GM19452 (cell line): ENCODE measurements at regions not wholly inside any gene's neighbourhood (a gene's known extent, or its start where the extent isn't known, plus 50 kb on each side); places are given as distances from the start of the nearest gene placed in this dataset.
"Not testable (repeated sequence)": the region's sequence is repeated elsewhere in the genome, so short reads cannot be mapped to it uniquely, and the experiment has no call there.

Source experiments
- ATAC-seq: cut with Tn5 transposase; IDR thresholded peaks from one replicate; pipeline ENCODE4 v1.9.1; 2021; ENCODE audit not compliant: unreplicated experiment

- no peak for ATAC-seq
Measured at GRCh38 chr1:182229921-182230491, 161.6 kb downstream of the GLUL start.

- ATAC-seq, result no peak
Measured at GRCh38 chr1:182229451-182229850, 162.1 kb downstream of the GLUL start.

GRCh38 chr1:182227864-182228547 lies 163.6 kb downstream of the GLUL start:
- ATAC-seq, result no peak

- no peak for ATAC-seq
Measured at GRCh38 chr1:182226618-182227017, 165.0 kb downstream of the GLUL start.

- not testable (repeated sequence) for ATAC-seq
Measured at GRCh38 chr1:182225755-182226154, 164.2 kb upstream of the ZNF648 start.

DNA sequence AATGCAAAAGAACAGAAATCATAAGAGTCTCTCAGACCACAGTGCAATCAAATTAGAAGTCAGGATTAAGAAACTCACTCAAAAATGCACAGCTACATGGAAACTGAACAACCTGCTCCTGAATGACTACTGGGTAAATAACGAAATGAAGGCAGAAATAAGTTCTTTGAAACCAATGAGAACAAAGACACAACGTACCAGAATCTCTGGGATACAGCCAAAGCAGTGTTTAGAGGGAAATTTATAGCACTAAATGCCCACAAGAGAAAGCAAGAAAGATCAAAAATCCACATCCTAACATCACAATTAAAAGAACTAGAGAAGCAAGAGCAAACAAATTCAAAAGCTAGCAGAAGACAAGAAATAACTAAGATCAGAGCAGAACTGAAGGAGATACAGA lies 160.5 kb upstream of the ZNF648 start:
- not testable (repeated sequence) for ATAC-seq

DNA sequence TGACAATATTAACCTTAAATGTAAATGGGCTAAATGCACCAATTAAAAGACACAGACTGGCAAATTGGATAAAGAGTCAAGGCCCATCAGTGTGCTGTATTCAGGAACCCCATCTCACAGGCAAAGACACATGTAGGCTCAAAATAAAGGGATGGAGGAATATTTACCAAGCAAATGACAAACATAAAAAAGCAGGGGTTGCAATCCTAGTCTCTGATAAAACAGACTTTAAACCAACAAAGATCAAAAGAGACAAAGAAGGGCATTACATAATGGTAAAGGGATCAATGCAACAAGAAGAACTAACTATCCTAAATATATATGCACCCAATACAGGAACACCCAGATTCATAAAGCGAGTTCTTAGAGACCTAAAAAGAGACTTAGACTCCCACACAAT lies 159.9 kb upstream of the ZNF648 start:
- ATAC-seq, result not testable (repeated sequence)

- ATAC-seq, result no peak
Measured at GRCh38 chr1:182217967-182218366, 156.5 kb upstream of the ZNF648 start.

DNA sequence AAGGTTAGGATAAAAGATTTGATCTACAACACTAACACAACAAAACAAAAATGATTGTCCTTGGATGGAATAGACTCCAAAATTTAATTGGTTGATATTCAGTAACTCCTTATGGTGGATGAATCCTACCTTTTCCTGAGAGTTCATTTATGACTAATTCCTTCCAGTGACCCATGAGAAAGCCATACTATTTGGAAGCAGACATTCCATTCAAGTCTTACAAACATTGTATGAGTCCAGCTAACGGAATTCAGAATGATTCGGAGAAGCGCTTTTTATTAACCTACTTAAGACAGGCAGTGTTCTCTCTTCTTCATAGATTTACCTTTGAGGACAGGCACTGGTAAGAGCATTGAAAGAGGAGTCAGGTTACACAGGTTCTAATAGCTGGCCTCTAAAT lies 155.6 kb upstream of the ZNF648 start:
- ATAC-seq, result no peak

- ATAC-seq, result no peak
Measured at GRCh38 chr1:182215764-182216163, 154.3 kb upstream of the ZNF648 start.

GRCh38 chr1:182213163-182213562 lies 151.7 kb upstream of the ZNF648 start:
- no peak for ATAC-seq

DNA sequence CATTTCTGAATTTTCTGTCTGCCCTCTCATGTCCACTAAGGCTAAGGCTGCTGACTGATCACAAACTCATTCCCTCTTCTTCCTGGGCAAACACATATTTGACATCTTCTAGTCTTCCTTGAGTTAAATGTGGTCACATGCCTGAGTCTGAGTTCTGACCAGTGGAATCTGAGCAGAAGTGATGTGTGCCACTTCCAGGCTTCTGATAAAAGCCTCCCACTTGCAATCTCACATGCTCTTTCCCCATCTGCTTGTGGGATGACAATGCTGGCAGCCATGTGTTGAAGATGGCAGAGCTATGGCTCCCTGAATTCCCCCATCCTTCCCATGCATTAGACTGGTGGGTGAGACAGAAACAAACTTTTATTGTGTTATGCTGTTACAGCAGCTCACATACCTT lies 149.9 kb upstream of the ZNF648 start:
- no peak for ATAC-seq

DNA sequence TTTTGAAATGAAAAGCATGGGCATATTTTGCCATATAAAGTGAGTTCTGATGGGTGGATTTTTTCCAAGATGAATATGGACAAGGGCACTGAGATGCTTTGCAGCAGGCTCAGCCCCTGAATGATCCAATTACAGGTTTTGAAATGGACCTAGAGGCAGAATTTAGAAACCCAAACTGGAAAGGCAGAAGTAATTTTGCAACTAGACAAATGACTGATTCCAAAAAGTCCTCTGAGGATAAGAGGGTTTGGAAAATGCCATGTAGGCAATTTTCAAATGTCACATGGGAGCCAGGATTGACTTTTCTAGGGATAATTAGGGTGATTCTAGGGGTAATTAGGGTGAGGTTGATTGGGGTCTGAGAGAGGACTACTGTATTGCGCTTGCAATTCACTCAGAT lies 148.9 kb upstream of the ZNF648 start:
- ATAC-seq, result no peak

DNA sequence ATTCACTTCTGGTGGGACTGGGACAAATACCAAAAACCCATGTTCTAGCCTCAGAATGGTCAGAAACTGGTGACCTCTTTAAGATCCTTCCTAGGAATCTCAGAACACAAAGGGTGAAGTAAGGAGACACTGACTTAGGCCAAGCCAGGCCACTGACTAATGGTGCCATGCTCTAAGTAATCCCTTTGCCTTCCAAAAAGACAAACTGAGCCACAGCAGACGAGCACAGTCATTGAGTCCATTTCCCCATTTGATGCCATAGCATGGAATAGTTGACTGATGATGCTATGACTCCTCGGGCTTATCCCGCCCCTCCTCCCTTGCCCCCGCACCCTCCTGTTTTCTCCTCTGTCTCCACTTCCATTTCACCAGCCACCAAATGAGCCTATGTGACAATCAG lies 145.8 kb upstream of the ZNF648 start:
- ATAC-seq, result no peak

DNA sequence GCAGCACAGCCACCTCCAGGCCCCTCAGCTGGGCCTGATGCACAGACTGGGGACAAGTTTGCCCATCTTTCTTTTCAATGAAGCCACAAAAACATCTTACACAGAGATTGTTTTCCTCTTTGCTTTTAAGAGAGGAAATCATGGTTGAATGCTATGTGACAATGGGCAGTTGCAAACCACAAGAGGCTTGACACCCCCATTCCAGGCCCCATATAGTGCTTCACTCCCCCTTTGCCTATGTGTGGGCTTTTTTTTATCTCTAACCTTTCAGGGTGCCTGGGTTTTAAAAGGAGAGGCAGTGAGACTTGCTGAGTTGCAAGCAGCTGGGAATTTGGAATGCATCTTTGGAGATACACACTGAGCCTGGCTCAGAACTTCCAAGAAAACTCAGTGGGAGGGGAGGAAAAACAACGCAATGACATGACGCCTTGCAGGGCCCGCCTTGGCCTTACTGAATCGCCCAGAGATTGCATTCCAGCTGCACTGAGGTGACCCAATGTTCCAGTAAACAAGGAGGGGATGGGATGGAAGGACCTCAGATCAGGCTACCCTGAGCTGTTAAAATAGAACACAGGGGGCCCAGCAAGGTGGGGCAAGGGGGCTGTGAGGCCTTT lies 145.2 kb upstream of the ZNF648 start:
- no peak for ATAC-seq

DNA sequence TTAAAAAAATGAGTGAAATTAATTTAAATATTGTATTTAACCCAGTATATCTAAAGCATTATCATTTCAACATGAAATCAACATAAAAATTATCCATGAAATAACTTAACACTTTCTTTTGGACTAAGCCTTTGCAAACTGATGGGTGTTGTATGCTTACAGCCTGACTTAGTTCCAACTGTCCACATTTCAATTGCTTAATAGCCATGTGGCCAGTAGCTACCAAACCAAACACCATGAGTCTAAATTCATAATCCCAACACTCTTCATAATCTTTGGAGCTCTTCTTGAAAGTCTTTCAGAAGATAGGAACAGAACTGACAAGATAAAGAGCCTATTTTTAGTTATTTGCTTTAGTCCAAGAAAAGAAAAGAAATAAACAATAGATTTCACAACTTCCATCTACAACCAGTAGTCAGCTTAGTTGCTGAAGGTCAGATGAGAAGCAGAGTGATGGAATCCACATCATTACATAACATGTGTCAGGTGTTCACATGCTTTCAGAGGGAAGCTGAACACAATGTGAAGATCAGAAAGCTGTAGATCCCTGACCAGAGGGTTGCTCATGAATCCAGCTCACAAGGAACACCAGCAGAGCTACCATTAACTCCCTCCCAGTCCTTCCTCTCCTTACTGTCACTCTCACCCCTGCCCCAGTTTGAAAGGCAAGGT lies 144.0 kb upstream of the ZNF648 start:
- ATAC-seq, result no peak

GRCh38 chr1:182203191-182203875 lies 141.8 kb upstream of the ZNF648 start:
- no peak for ATAC-seq

DNA sequence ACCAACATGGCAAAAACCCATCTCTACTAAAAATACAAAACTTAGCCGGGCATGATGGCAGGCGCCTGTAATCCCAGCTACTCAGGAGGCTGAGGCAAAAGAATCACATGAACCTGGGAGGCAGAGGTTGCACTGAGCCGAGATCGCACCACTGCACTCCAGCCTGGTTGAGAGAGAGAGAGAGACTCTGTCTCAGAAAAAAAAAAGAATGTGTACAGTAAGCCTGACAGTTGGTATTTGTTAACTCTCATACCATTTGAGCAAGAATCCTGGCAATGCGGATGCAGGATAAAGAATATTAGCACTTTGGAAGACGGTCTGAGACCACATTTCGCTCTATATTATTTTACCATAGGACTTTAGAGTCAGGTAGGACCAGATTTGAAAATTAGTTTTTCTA lies 140.0 kb upstream of the ZNF648 start:
- not testable (repeated sequence) for ATAC-seq

DNA sequence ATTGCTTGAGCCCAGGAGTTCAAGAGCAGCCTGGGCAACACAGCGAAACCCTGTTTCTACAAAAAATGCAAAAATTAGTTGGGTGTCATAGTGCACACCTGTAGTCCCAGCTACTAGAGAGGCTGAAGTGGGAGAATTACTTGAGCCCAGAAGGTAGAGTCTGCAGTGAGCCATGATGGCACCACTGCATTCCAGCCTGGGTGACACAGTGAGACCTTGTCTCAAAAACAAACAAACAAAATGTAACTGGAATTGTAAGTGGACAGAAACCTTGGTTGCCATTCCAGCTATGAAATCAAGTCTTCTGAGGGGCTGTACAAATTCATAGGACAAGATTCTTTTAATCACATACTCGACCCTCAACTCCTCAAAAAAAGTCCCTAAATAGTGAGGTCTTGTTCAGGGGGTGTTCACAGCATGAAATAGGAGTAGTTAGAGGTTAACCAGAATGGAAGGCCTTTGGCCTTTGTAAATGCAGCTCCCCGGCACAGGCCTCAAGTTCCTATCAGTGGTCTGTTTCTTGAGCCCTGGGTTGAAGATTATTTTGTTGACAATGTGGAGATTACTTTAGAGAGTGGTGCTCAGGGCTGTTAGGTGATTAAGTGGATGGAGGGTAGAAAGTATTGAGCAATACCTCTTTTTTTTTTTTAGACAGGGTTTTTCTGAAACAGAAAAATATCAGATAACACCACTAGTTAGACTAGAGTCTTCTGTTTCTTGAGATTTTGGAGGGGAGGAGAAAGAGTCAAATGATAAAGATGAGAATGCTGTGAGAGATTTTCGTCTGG lies 138.7 kb upstream of the ZNF648 start:
- no peak for ATAC-seq

- no peak for ATAC-seq
Measured at GRCh38 chr1:182198006-182198605, 136.6 kb upstream of the ZNF648 start.
